GF-D8 (cell line): ENCODE measurements at regions not wholly inside any gene's neighbourhood (a gene's known extent, or its start where the extent isn't known, plus 50 kb on each side); places are given as distances from the start of the nearest gene placed in this dataset.
"Not testable (repeated sequence)": the region's sequence is repeated elsewhere in the genome, so short reads cannot be mapped to it uniquely, and the experiment has no call there.

Experiments
- DNase-seq: peaks from one replicate; lab custom pipeline; 2025; lab: John Stamatoyannopoulos, UW

DNA sequence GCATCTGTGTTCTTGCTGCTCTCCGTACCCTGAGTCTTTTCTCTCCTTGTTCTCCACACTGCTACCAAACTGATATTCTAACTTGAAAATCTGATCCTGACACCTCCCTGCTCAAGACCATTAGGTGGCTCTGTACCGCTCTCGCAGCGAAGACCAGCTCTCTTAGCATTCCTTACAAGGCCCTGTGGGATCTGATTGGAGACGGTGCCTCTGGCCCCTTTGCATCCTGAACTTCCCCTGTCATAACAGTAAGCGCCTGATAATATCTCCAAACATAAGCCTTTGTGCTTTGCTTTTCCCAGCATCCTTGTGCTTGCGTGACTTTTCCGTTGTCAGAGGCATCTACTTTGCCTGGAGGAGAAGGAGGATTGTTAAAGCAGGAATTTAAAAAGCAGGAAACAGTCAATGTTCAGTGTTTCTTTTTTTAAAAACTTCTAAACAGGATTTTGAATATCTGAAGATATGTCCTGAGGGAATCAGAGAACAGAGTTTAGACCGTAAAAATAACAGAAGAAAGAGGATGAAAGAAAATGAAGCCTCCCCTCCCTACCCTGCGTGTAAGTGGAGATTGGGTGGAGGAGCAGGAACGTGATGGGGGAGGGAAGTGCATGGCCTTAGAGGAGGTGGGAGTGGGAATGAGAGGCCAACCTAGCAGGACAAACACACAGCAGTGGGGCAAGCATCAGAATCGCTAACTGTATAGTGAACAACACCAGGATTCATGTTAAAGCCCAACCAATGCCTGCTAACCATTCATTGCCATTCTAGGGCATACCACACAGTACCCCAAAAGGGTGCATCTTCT is 89.2 kb upstream of the STMND1 start:
- no peak for DNase-seq

GRCh38 chr6:17011985-17012384 is 89.9 kb upstream of the STMND1 start:
- DNase-seq = no peak

GRCh38 chr6:17007749-17008148 is 94.1 kb upstream of the STMND1 start:
- DNase-seq = no peak

- no peak for DNase-seq
Observed at GRCh38 chr6:17006543-17006942, 95.3 kb upstream of the STMND1 start.

DNA sequence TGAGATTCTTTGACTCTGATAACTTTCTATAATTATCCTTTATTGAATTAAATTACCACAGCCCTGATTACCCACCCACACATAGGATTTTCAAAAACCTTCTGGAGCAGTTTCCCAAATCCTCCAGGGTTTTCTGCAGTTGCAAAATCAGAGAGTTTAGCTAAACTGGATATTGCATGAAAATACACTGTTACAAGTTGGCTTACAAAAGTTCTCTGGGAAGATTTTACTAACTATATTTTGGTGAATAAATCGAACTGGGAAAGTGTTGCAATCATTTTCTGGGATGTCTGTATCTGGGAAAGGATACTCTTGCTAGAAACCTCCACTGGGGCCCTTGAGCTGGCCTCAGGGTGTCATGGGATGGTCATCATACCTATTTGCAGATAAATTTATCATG is 97.6 kb upstream of the STMND1 start:
- no peak for DNase-seq

DNA sequence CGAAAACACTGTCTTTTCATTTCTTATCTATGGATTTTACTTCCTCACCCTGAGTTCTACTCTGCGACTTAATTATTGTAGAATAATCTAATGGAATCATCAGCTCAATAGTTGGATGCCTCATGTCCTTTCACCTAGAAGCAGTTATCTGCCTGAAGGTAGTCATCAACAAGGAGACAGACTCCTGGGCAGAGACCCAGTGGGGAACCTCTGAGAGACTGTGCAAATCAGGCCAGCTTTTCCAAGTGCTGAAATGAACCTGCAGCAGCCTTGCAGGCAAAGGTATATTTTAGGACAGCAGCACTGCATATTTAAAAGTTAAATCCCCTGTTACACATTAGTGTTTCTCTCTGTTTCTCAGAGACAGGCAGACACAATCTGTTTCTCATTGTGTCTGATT is 99.7 kb upstream of the STMND1 start:
- DNase-seq = no peak

DNA sequence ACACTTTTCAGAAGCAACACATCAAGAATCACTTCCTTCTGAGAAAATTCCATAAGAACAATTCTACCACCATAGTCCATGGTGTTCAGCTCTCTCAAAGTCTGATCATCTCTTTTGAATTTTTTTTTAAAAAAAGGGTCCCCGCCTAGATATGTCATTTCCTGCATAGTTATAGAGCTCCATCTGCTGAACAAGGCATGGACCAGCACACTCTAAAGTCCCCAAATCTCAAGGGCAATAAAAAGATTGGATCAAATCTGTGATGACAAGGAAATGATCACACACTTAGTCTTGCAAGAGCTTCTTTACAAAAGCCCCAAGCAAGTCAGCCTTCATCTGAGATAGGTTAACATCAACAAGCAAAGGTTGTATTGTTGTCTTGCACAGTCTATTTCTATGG is 100.7 kb upstream of the STMND1 start:
- no peak for DNase-seq

GRCh38 chr6:16999491-17000436 is 102.1 kb upstream of the STMND1 start:
- no peak for DNase-seq

- DNase-seq = no peak
Observed at GRCh38 chr6:16998461-16998860, 103.4 kb upstream of the STMND1 start.

- no peak for DNase-seq
Observed at GRCh38 chr6:16995511-16996250, 106.2 kb upstream of the STMND1 start.

DNA sequence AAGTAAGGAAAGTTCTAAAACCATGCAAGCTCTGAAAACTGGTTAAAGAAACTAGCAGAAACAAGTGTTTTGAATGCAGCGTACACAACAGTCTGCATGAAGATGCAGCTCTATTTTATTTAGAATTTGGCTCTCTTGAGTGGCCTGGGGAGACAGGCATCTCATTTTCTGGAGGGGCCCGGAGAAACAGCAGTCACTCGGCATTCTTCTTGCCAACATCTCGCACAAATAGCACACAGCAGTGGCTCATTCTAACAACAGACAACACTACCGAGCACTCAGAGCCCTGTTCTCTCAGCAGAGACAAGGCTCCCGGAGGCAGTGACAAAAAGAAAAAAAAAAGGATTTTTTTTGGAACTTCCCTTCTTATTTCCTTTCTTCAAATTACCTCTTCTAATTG is 108.5 kb upstream of the STMND1 start:
- no peak for DNase-seq

DNA sequence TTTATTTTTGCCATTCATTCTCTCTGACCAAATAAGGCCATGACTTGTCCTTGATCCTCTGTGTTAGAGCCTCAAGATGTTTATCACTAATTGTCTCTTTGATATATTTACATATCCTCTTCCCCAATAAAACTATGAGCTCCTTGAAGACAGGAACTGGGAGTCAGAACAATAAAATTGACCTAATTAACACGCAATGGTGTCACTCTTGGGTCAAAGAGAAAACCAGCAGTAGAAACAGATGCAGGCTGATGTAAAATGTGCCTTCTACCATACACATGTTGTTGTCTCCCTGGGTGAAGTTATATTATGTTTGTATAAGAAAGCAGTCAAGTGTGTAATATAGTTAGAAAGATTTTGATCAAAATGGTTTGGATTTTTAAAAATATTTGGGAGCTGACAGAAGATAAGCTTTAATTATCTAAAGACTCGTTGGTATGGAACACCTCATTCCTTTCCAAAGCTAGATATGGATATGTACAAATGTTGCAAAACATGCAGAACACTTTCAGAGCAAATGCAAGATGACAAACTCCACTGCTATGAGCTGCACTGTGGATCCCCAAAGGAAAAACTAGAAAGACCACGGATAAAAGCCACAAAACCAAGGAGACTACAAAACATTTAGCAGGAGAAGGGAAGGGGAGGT is 109.7 kb upstream of the STMND1 start:
- no peak for DNase-seq

- DNase-seq = not testable (repeated sequence)
Observed at GRCh38 chr6:16989976-16990375, 111.9 kb upstream of the STMND1 start.

DNA sequence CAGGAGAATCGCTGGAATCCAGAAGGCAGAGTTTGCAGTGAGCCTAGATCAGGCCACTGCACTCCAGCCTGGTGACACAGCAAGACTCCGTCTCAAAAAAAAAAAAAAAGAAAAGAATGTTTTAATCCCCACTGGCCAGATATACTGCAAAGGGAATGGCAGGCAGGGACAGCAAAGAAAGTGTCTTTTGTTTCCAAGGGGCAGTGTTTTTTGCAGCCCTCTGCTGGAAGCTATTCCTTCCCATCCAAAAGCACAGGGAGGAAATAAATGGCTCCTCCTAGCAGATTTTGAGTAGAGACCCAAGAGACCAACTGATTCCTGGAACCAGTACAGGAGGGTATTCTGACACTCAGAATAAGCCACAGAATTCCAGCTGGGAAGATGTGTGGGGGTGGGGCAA is 112.5 kb upstream of the STMND1 start:
- no peak for DNase-seq

- no peak for DNase-seq
Observed at GRCh38 chr6:16987996-16988395, 113.9 kb upstream of the STMND1 start.

GRCh38 chr6:16985513-16986284 is 116.2 kb upstream of the STMND1 start:
- no peak for DNase-seq

- DNase-seq = no peak
Observed at GRCh38 chr6:16982807-16983206, 119.0 kb upstream of the STMND1 start.

GRCh38 chr6:16979677-16980370 is 122.0 kb upstream of the STMND1 start:
- no peak for DNase-seq

DNA sequence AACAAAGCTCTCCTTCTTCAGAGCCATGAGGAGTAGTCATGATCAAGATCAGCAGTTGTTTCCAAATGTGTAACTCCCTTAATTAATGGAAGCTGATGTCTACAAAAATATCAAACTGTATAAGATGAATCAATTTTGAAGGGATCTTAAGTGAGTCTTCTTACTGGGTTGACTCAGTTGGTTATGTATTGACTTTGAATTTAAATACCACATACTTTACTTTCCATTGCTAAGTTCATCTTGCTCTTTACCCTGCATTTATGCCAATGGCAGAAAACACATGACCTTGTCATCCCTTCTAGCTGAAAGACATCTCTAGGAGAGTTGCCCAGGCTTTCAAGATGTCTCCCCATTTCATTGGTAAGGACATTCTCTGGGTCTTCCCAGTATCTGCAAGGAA is 123.2 kb upstream of the STMND1 start:
- DNase-seq = no peak

GRCh38 chr6:16976385-16977183 is 125.3 kb upstream of the STMND1 start:
- no peak for DNase-seq
